Natural killer cell (primary cell): ENCODE measurements at regions not wholly inside any gene's neighbourhood (a gene's known extent, or its start where the extent isn't known, plus 50 kb on each side); places are given as distances from the start of the nearest gene placed in this dataset.

Experiments
- ATAC-seq, 3 donors: fragments of 150-1000 bp in 2 of 3; fragments of 200-7000 bp in 1 of 3; cut with Tn5 transposase; 1 replicate in 1 of 3; 2 replicates in 2 of 3; pipeline ENCODE4 v1.10.0; 2021; ENCODE audit warnings: mild to moderate bottlenecking in 2 of 3, moderate library complexity in 2 of 3
- DNase-seq, 2 donors: peaks; one replicate each; pipeline versions ENCODE4 v3.0.0 to v3.0.0-alpha.2; 2013 to 2021; ENCODE audit warnings: mixed read lengths in 1 of 2
- H3K27ac ChIP-seq: one replicate; pipeline ENCODE4 v1.5.1; 2013; ENCODE audit warnings: mild to moderate bottlenecking, low read length
- H3K27me3 ChIP-seq: one replicate; pipeline ENCODE4 v1.6.1; 2013; ENCODE audit warnings: low read length; ENCODE audit not compliant: control insufficient read depth, insufficient read depth
- H3K36me3 ChIP-seq: one replicate; pipeline ENCODE4 v1.6.1; 2013; ENCODE audit warnings: low read length; ENCODE audit not compliant: control insufficient read depth, insufficient read depth
- H3K4me1 ChIP-seq: one replicate; pipeline ENCODE4 v1.6.1; 2013; ENCODE audit warnings: low read length; ENCODE audit not compliant: control insufficient read depth, insufficient read depth
- H3K4me3 ChIP-seq: one replicate; pipeline ENCODE4 v1.5.1; 2013; ENCODE audit warnings: low read length
- H3K9me3 ChIP-seq: one replicate; pipeline ENCODE4 v1.6.1; 2013; ENCODE audit warnings: low read length; ENCODE audit not compliant: control insufficient read depth, insufficient read depth
- H3K27ac Mint-ChIP-seq, 2 donors: one replicate each; pipeline ENCODE4 v1.8.0; 2022; ENCODE audit warnings: mild to moderate bottlenecking in 2 of 2, mixed read lengths in 2 of 2, moderate library complexity in 1 of 2
- H3K27me3 Mint-ChIP-seq, 2 donors: one replicate each; pipeline ENCODE4 v1.8.0; 2022; ENCODE audit warnings: low read depth in 2 of 2, mixed read lengths in 2 of 2
- H3K36me3 Mint-ChIP-seq: one replicate; pipeline ENCODE4 v1.8.0; 2022; ENCODE audit warnings: mixed read lengths
- H3K4me1 Mint-ChIP-seq, 2 donors: one replicate each; pipeline ENCODE4 v1.8.0; 2022; ENCODE audit warnings: mixed read lengths in 2 of 2
- H3K4me3 Mint-ChIP-seq: one replicate; pipeline ENCODE4 v1.8.0; 2022; ENCODE audit warnings: mild to moderate bottlenecking, moderate library complexity, mixed read lengths
- H3K9me3 Mint-ChIP-seq, 2 donors: one replicate each; pipeline ENCODE4 v1.8.0; 2022; ENCODE audit warnings: mixed read lengths in 2 of 2
- WGBS: methylation state at CpG from one replicate; pipeline ENCODE4 v1.1.7; 2013; ENCODE audit warnings: missing lambda C conversion rate; ENCODE audit not compliant: insufficient coverage; 5-methylcytosine and 5-hydroxymethylcytosine counted together
- intact Hi-C: fragments of 100-400 bp; cut with micrococcal nuclease; formaldehyde crosslinking; loops from one replicate; pipeline ENCODE4 v1.14.2; 2022
- TF ChIP-seq, protein P1 (sequence below): fragments of 200-600 bp; IDR thresholded peaks from one replicate; pipeline ENCODE4 v1.8.0; 2022; ENCODE audit warnings: antibody characterized with exemption

DNA sequence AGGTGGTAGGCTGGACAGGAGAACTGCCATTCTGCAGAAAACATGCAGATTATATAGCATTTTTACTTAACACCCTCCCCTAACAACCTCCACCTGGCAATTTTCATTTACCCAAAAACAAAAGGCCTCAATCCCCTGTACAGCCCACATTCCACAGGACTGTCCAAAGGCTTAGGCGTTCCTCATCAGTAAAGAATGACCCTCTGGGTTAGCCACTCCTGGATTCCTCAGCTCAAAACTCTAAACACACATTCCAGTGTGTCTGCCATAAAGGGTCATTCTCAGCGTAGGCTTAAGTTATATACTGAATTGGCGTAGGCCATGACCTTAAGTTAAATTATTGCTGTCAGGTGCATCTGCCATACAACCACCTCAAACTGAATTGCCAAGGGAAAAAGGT lies 261.8 kb upstream of the CHAC2 start:
- ATAC-seq: no peak
- 91% methylated on average over 3 of the region's 3 CpGs for WGBS
- Histone ChIP-seq H3K36me3 (no peaks in the 10 kb centered on the region), H3K27ac (no peak overlapping the region), H3K4me1 (no peaks in the 10 kb centered on the region), H3K9me3 (no peaks in the 10 kb centered on the region), H3K4me3 (no peak overlapping the region), H3K27me3 (no peaks in the 10 kb centered on the region)
- no peak overlapping the region for H3K27ac Mint-ChIP-seq
- H3K9me3 Mint-ChIP-seq: peaks cover 0 to 7% of the 10 kb centered on the region in 2 donors
- TF ChIP-seq, protein P1, sequence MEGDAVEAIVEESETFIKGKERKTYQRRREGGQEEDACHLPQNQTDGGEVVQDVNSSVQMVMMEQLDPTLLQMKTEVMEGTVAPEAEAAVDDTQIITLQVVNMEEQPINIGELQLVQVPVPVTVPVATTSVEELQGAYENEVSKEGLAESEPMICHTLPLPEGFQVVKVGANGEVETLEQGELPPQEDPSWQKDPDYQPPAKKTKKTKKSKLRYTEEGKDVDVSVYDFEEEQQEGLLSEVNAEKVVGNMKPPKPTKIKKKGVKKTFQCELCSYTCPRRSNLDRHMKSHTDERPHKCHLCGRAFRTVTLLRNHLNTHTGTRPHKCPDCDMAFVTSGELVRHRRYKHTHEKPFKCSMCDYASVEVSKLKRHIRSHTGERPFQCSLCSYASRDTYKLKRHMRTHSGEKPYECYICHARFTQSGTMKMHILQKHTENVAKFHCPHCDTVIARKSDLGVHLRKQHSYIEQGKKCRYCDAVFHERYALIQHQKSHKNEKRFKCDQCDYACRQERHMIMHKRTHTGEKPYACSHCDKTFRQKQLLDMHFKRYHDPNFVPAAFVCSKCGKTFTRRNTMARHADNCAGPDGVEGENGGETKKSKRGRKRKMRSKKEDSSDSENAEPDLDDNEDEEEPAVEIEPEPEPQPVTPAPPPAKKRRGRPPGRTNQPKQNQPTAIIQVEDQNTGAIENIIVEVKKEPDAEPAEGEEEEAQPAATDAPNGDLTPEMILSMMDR: no peak
- H3K27me3 Mint-ChIP-seq: no peaks in the 10 kb centered on the region
- H3K36me3 Mint-ChIP-seq: no peaks in the 10 kb centered on the region
- no peaks in the 10 kb centered on the region for H3K4me1 Mint-ChIP-seq
- no peak for DNase-seq
- intact Hi-C loops: no loop called here
- no peak overlapping the region for H3K4me3 Mint-ChIP-seq

DNA sequence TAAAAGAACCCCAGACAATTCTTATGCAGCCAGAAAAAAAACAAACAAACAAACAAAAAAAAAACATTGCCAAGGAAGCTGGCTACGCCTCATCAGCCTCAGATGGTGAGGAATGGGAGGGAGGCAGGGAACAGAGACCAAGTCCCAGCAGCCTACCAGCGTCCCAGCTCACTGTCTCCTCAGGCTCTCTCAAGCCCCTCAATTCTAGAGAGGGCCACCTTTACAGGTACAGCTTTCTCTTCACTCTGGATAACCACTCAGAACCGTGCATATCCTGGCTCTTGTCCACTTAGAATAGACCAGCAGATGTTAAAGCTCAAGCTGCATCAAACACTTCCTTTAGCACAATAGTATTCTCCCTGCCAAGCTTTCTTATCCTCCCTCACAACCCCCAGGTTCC lies 263.1 kb upstream of the CHAC2 start:
- intact Hi-C loops: no loop called here
- no peaks in the 10 kb centered on the region for H3K36me3 ChIP-seq
- H3K9me3 Mint-ChIP-seq: peaks cover 0 to 5% of the 10 kb centered on the region in 2 donors
- WGBS: 39% methylated on average over 3 of the region's 3 CpGs
- TF ChIP-seq, protein P1: no peak
- H3K27ac ChIP-seq: no peak overlapping the region
- no peak overlapping the region for H3K4me3 Mint-ChIP-seq
- H3K36me3 Mint-ChIP-seq: no peaks in the 10 kb centered on the region
- no peak overlapping the region for H3K4me3 ChIP-seq
- no peak overlapping the region for H3K27ac Mint-ChIP-seq
- DNase-seq (no peak), ATAC-seq (no peak)
- H3K27me3 Mint-ChIP-seq: no peaks in the 10 kb centered on the region
- no peaks in the 10 kb centered on the region for H3K4me1 Mint-ChIP-seq
- no peaks in the 10 kb centered on the region for H3K4me1 ChIP-seq
- no peaks in the 10 kb centered on the region for H3K27me3 ChIP-seq
- no peaks in the 10 kb centered on the region for H3K9me3 ChIP-seq

DNA sequence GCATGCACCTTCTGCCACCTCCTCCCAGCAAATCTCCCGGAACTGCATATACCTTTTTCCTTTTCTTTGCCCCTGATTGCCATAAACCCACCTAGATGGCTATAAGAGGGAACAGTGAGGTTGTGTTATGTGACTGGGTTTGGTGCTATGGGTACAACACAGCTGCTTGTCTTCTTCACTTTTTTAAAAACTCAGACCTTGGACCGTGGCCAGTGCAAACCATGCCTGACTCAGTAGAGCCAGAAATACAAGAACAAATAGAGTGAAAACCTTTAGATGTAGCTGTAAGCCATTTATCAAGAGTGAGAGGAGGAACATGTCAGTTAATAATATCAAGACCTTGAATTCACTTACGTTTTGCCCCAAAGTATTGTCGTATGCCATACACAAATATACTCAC lies 267.4 kb upstream of the CHAC2 start:
- 89% methylated on average over 3 of the region's 4 CpGs for WGBS
- no peaks in the 10 kb centered on the region for H3K4me1 Mint-ChIP-seq
- ATAC-seq (no peak), DNase-seq (no peak)
- no peak overlapping the region for H3K27ac Mint-ChIP-seq
- intact Hi-C loops: no loop called here
- H3K4me3 Mint-ChIP-seq: no peak overlapping the region
- H3K36me3 ChIP-seq: no peaks in the 10 kb centered on the region
- peaks cover 0 to 3% of the 10 kb centered on the region in 2 donors for H3K9me3 Mint-ChIP-seq
- H3K4me3 ChIP-seq: no peak overlapping the region
- H3K27me3 ChIP-seq: no peaks in the 10 kb centered on the region
- H3K9me3 ChIP-seq: no peaks in the 10 kb centered on the region
- no peaks in the 10 kb centered on the region for H3K4me1 ChIP-seq
- no peak overlapping the region for H3K27ac ChIP-seq
- no peaks in the 10 kb centered on the region for H3K27me3 Mint-ChIP-seq
- TF ChIP-seq, protein P1: no peak
- H3K36me3 Mint-ChIP-seq: no peaks in the 10 kb centered on the region

DNA sequence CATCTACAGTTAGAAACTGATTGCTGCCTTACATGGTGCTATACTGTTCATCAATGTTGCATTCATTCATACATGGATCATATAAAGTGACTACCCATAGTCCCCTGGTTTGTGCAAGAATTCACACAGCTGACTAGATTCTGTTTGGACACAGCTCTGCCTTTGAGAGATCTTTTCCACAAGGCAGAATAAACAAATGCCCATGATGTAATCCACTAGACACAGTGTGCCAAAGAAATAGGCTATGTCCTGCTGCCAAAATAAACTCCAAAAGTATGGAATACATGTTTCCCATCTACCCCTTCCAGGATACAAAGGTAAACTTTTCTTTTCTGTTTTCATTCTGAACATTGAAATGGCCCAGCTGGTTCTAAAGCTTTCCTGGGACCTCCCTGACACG lies 269.4 kb upstream of the CHAC2 start:
- no peak for DNase-seq
- Histone ChIP-seq H3K4me1 (no peaks in the 10 kb centered on the region), H3K27ac (no peak overlapping the region), H3K9me3 (no peaks in the 10 kb centered on the region), H3K36me3 (no peaks in the 10 kb centered on the region), H3K27me3 (no peaks in the 10 kb centered on the region), H3K4me3 (no peak overlapping the region)
- intact Hi-C loops: no loop called here
- ATAC-seq: no peak
- TF ChIP-seq, protein P1: no peak
- H3K27ac Mint-ChIP-seq: no peak overlapping the region
- H3K4me3 Mint-ChIP-seq: no peak overlapping the region
- no peaks in the 10 kb centered on the region for H3K9me3 Mint-ChIP-seq
- no peaks in the 10 kb centered on the region for H3K36me3 Mint-ChIP-seq
- no peaks in the 10 kb centered on the region for H3K4me1 Mint-ChIP-seq
- no peaks in the 10 kb centered on the region for H3K27me3 Mint-ChIP-seq
- 67% methylated on average over 1 of the region's 1 CpG for WGBS
